NCI-H526 (cell line): ENCODE measurements at regions not wholly inside any gene's neighbourhood (a gene's known extent, or its start where the extent isn't known, plus 50 kb on each side); places are given as distances from the start of the nearest gene placed in this dataset.
A peak's percentile ranks its signal among the peaks of the same experiment; 100 is the strongest.

Experiments used
- DNase-seq, 2 experiments: peaks; one replicate each; lab custom pipeline; 2025; lab: John Stamatoyannopoulos, UW

- DNase-seq, result no peak
Observed at GRCh38 chr2:20110876-20111275, 59.4 kb upstream of the LAPTM4A start.

- no peak for DNase-seq
Observed at GRCh38 chr2:20110383-20110782, 59.0 kb upstream of the LAPTM4A start.

GRCh38 chr2:20108655-20109396 lies 57.4 kb upstream of the LAPTM4A start:
- DNase-seq, result no peak

DNA sequence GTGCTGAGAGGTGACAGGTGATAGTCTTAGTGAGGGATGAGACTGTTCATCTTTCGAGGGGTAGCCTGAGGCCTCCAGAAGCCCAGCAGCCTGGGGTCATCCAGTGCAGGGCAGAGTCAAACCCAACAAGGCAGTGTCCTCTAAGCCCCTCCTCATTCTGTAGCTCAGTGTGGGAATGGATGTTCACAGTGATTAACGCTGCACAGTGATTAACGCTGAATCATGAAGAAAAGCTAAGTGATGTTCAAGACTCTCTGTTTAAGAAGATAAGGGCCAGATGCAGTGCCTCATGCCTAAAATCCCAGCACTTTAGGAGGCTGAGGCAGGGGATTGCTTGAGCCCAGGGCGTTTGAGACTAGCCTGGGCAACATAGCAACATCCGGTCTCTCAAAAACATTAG lies 56.3 kb upstream of the LAPTM4A start:
- DNase-seq, result no peak

DNA sequence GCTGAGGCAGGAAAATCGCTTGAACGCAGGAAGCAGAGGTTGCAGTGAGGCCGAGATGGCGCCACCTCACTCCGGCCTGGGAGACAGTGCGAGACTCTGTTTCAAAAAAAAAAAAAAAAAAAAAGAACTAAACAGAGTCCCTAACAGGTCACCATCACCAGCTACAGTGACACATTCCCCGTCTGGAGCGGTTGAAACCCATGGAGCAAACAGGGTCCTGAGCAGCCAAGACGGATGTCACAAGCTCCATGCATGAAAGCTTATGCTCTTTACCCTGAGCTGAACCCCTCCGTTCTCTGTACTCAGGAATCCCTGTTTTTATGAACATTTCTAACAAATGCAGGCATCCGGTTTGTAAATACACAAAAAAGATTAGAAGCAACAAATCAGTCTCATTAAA lies 55.9 kb upstream of the LAPTM4A start:
- no peak for DNase-seq

DNA sequence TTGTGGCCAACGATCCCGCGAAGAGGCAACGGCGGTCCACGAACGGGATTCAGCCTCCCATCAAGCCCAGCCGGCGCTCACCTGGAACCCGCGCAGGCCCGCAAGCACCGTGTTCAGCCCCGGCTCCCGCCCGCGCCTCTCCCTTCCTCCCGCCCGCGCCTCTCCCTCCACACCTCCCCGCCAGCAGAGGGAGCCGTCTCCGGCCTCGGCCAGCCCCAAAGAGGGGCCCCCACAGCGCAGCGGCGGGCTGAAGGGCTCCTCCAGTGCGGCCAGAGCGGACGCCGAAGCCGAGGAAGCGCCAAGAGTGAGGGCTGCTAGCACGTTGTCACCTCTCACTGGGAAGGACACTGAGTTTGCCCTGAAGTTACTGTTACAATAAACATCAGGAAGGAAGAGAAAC lies 55.3 kb upstream of the LAPTM4A start:
- peak in 1 of 2 experiments; percentile 51 for DNase-seq

- DNase-seq, result no peak
Observed at GRCh38 chr2:20104900-20105545, 53.6 kb upstream of the LAPTM4A start.

- peak in 1 of 2 experiments; percentile 34 for DNase-seq
Observed at GRCh38 chr2:20103530-20103929, 52.1 kb upstream of the LAPTM4A start.
